GM23338 (cell line): ENCODE measurements at regions not wholly inside any gene's neighbourhood (a gene's known extent, or its start where the extent isn't known, plus 50 kb on each side); places are given as distances from the start of the nearest gene placed in this dataset.

Experiments
- ATAC-seq: fragments of 200-7000 bp; cut with Tn5 transposase; 3 replicates; pipeline ENCODE4 v1.9.1; 2020
- DNase-seq: peaks from one replicate; pipeline ENCODE4 v3.0.0-alpha.2; 2015; ENCODE audit warnings: low spot score
- H2AFZ ChIP-seq: fragments of 200-600 bp; sonication (generic); 2 replicates; pipeline ENCODE4 v1.8.0; 2016; ENCODE audit warnings: antibody characterized with exemption, mild to moderate bottlenecking, moderate library complexity
- H3F3A ChIP-seq: fragments of 200-600 bp; sonication (generic); replicated peaks from 2 replicates; pipeline ENCODE4 v1.8.0; 2017; ENCODE audit warnings: antibody characterized with exemption, mixed run types, low read depth
- H3K27ac ChIP-seq: fragments of 200-600 bp; sonication (generic); 2 replicates; pipeline ENCODE4 v1.6.1; 2016; ENCODE audit warnings: low read depth
- H3K27me3 ChIP-seq: fragments of 200-600 bp; sonication (generic); 2 replicates; pipeline ENCODE4 v1.8.0; 2016; ENCODE audit warnings: mild to moderate bottlenecking, mixed run types, moderate library complexity; ENCODE audit not compliant: insufficient read depth
- H3K36me3 ChIP-seq: fragments of 200-600 bp; sonication (generic); 2 replicates; pipeline ENCODE4 v1.8.0; 2016; ENCODE audit warnings: mild to moderate bottlenecking; ENCODE audit not compliant: insufficient read depth
- H3K4me1 ChIP-seq: fragments of 200-600 bp; sonication (generic); 2 replicates; pipeline ENCODE4 v1.8.0; 2016; ENCODE audit warnings: mild to moderate bottlenecking, moderate library complexity; ENCODE audit not compliant: insufficient read depth
- H3K4me2 ChIP-seq: fragments of 200-600 bp; sonication (generic); 2 replicates; pipeline ENCODE4 v1.7.1; 2017; ENCODE audit warnings: mixed run types
- H3K4me3 ChIP-seq: fragments of 200-600 bp; sonication (generic); 2 replicates; pipeline ENCODE4 v1.6.1; 2016; ENCODE audit warnings: mixed run types
- H3K79me2 ChIP-seq: fragments of 200-600 bp; sonication (generic); replicated peaks from 2 replicates; pipeline ENCODE4 v1.8.0; 2017; ENCODE audit warnings: mild to moderate bottlenecking; ENCODE audit not compliant: insufficient read depth
- H3K9me2 ChIP-seq: fragments of 200-600 bp; sonication (generic); 2 replicates; pipeline ENCODE4 v1.8.0; 2017; ENCODE audit not compliant: insufficient read depth
- H4K20me1 ChIP-seq: fragments of 200-600 bp; sonication (generic); replicated peaks from 2 replicates; pipeline ENCODE4 v1.8.0; 2017; ENCODE audit warnings: mild to moderate bottlenecking; ENCODE audit not compliant: insufficient read depth
- H3K27ac Mint-ChIP-seq: 2 replicates; pipeline ENCODE4 v1.8.0; 2020; ENCODE audit warnings: inconsistent platforms, mild to moderate bottlenecking, moderate library complexity, mixed read lengths
- H3K27me3 Mint-ChIP-seq: 3 replicates; pipeline ENCODE4 v1.8.0; 2022; ENCODE audit warnings: low read depth, mild to moderate bottlenecking, moderate library complexity, mixed read lengths, inconsistent platforms; ENCODE audit not compliant: insufficient read depth, poor library complexity
- H3K36me3 Mint-ChIP-seq: 3 replicates; pipeline ENCODE4 v1.8.0; 2021; ENCODE audit warnings: low read depth, mild to moderate bottlenecking, inconsistent platforms, moderate library complexity, mixed read lengths
- H3K4me1 Mint-ChIP-seq: 3 replicates; pipeline ENCODE4 v1.8.0; 2020; ENCODE audit warnings: mild to moderate bottlenecking, inconsistent platforms, mixed read lengths
- H3K4me3 Mint-ChIP-seq: 3 replicates; pipeline ENCODE4 v1.8.0; 2021; ENCODE audit warnings: moderate library complexity, mild to moderate bottlenecking, inconsistent platforms, mixed read lengths
- H3K9me3 Mint-ChIP-seq: 3 replicates; pipeline ENCODE4 v1.8.0; 2020; ENCODE audit warnings: moderate library complexity, mild to moderate bottlenecking, inconsistent platforms, mixed read lengths
- CREB1 ChIP-seq: fragments of 250-450 bp; sonication (Bioruptor Pico); IDR thresholded peaks from 2 replicates; pipeline ENCODE4 v1.5.0; 2020; ENCODE audit warnings: low read depth, mild to moderate bottlenecking, moderate library complexity
- CTCF ChIP-seq, 2 experiments: fragments of 200-600 bp in 1 of 2; sonication (generic) in 1 of 2; conservative IDR thresholded peaks; 2 replicates each; pipeline versions ENCODE4 v1.5.1 to v1.6.1; 2016 to 2017; ENCODE audit warnings: antibody characterized with exemption in 2 of 2, low read depth in 2 of 2, mild to moderate bottlenecking in 2 of 2, moderate library complexity in 1 of 2
- EZH2 ChIP-seq: fragments of 200-600 bp; sonication (generic); IDR thresholded peaks from one replicate; pipeline ENCODE4 v1.8.0; 2017; ENCODE audit warnings: antibody characterized with exemption, mild to moderate bottlenecking, low read depth; ENCODE audit not compliant: unreplicated experiment
- JUNB ChIP-seq: IDR thresholded peaks from one replicate; pipeline ENCODE4 v1.6.1; 2016; ENCODE audit warnings: antibody characterized with exemption; ENCODE audit not compliant: unreplicated experiment
- STAT1 ChIP-seq: IDR thresholded peaks from one replicate; pipeline ENCODE4 v1.6.1; 2016; ENCODE audit warnings: antibody characterized with exemption; ENCODE audit not compliant: unreplicated experiment
- ZNF114 ChIP-seq: fragments of 250-450 bp; sonication (Bioruptor Pico); IDR thresholded peaks from 2 replicates; pipeline ENCODE4 v1.5.0; 2020; ENCODE audit warnings: mild to moderate bottlenecking, moderate library complexity

DNA sequence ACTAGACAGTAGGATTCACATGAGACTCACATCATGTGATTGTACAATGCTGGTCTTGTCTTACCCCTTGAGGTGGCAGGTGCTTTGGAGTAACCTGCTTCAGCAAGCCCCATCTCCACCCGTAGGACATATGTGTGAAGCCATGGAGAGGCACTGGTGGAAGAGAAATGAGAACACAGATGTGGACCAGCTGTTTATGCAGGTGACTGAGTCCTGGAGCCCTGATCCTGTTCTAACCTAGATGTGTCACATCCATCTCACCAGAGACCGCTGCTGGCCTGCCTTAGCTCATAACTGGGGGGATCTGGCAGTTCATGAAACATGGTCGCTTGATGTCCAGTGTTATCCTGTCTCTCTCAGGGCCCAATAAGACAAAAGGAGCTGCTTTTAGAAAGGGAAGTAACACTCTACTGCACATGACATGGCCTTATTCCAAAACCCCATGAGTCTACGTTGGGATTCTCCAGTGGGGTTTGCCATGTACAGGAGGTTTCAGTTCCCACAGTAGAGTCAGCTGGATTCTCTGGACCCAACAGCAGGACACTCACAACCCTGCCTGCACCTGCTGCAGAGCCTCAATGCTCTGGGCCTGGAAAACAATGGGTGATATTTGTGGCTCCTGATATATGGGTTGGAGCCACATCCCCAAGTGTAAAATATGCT, 62.0 kb downstream of the GGTLC2 start:
- DNase-seq (no peak), ATAC-seq (no peak)
- no peak overlapping the region for H3K27ac Mint-ChIP-seq
- TF ChIP-seq JUNB (no peak), CTCF (conservative IDR thresholded peaks at IDR 0.05; ENCODE audit: low read depth in 2 of 2) (no peak), STAT1 (no peak), CREB1 (no peak), ZNF114 (no peak), EZH2 (no peak)
- peaks cover 71% of the 10 kb centered on the region for H3K27me3 Mint-ChIP-seq
- no peaks in the 10 kb centered on the region for H3K4me1 Mint-ChIP-seq
- no peaks in the 10 kb centered on the region for H3K79me2 ChIP-seq
- H3K27me3 ChIP-seq: peaks cover 100% of the 10 kb centered on the region
- H3K9me3 Mint-ChIP-seq: no peaks in the 10 kb centered on the region
- no peak overlapping the region for H3K27ac ChIP-seq
- H3K9me2 ChIP-seq: no peaks in the 10 kb centered on the region
- H3K4me3 Mint-ChIP-seq: no peak overlapping the region
- no peak overlapping the region for H2AFZ ChIP-seq
- no peaks in the 10 kb centered on the region for H3K36me3 Mint-ChIP-seq
- no peak overlapping the region for H3K4me2 ChIP-seq
- H3K4me3 ChIP-seq: no peak overlapping the region
- no peaks in the 10 kb centered on the region for H3K36me3 ChIP-seq
- H3K4me1 ChIP-seq: no peaks in the 10 kb centered on the region
- no peaks in the 10 kb centered on the region for H3F3A ChIP-seq
- no peaks in the 10 kb centered on the region; the same call in 1 of the 2 replicates for H4K20me1 ChIP-seq

- no peaks in the 10 kb centered on the region for H3K36me3 ChIP-seq
These were observed 65.5 kb downstream of the GGTLC2 start for GRCh38 chr22:22709719-22710445.

More at GRCh38 chr22:22709719-22710445, 65.5 kb downstream of the GGTLC2 start:
- Histone ChIP-seq H2AFZ (no peak overlapping the region), H3K27ac (no peak overlapping the region), H3K4me1 (no peaks in the 10 kb centered on the region), H4K20me1 (no peaks in the 10 kb centered on the region; the same call in 1 of the 2 replicates), H3F3A (no peaks in the 10 kb centered on the region), H3K9me2 (no peaks in the 10 kb centered on the region), H3K4me2 (no peak overlapping the region), H3K27me3 (peaks cover 100% of the 10 kb centered on the region), H3K4me3 (no peak overlapping the region), H3K79me2 (no peaks in the 10 kb centered on the region)
- Mint-ChIP-seq H3K9me3 (no peaks in the 10 kb centered on the region; the same call in 2 of the 3 replicates), H3K27ac (no peak overlapping the region), H3K36me3 (no peaks in the 10 kb centered on the region), H3K27me3 (peaks cover 80% of the 10 kb centered on the region), H3K4me1 (no peaks in the 10 kb centered on the region), H3K4me3 (no peak overlapping the region)
- DNase-seq (peak; percentile 81), ATAC-seq (peak; percentile 94)
- TF ChIP-seq CTCF (conservative IDR thresholded peaks at IDR 0.05; ENCODE audit: low read depth in 2 of 2) (peak; percentile 70 to 73), CREB1 (no peak)
